Panc1 (cell line): ENCODE measurements at regions not wholly inside any gene's neighbourhood (a gene's known extent, or its start where the extent isn't known, plus 50 kb on each side); places are given as distances from the start of the nearest gene placed in this dataset.

Experiments
- ATAC-seq: fragments of 200-7000 bp; cut with Tn5 transposase; 2 replicates; pipeline ENCODE4 v1.9.1; 2020; ENCODE audit warnings: mild to moderate bottlenecking, moderate library complexity
- BruUV-seq: library from RNA; stranded (reverse); fragments of 400-500 nt; replicated peaks from 2 replicates; lab custom pipeline; 2021; lab: Mats Ljungman, UMichigan
- CTCF ChIA-PET: fragments of 300-600 bp; sonication (Branson Sonifier 250); formaldehyde crosslinking; loops from one replicate; lab custom pipeline; 2022; ENCODE audit warnings: antibody characterized with exemption; lab: Charles Lee
- POLR2A ChIA-PET: fragments of 300-600 bp; sonication (Branson Sonifier 250); formaldehyde crosslinking; loops from one replicate; lab custom pipeline; 2022; ENCODE audit warnings: antibody characterized with exemption; lab: Charles Lee
- DNase-seq: peaks from one replicate; pipeline ENCODE4 v3.0.0-alpha.2; 2010; ENCODE audit warnings: low read depth, low spot score
- H3K27ac ChIP-seq: 2 replicates; pipeline ENCODE4 v1.5.1; 2011; ENCODE audit warnings: mild to moderate bottlenecking, low read length, inconsistent platforms
- H3K27me3 ChIP-seq: fragments of 200-500 bp; sonication (Bioruptor generic); 2 replicates; pipeline ENCODE4 v1.6.0; 2014; ENCODE audit warnings: low read length, inconsistent platforms; ENCODE audit not compliant: control insufficient read depth, insufficient read depth
- H3K36me3 ChIP-seq: fragments of 200-500 bp; sonication (Bioruptor generic); 2 replicates; pipeline ENCODE4 v1.5.1; 2014; ENCODE audit warnings: inconsistent platforms, mild to moderate bottlenecking, low read length, moderate library complexity; ENCODE audit not compliant: control insufficient read depth, insufficient read depth
- H3K4me1 ChIP-seq: 2 replicates; pipeline ENCODE4 v1.5.1; 2011; ENCODE audit warnings: inconsistent platforms, mild to moderate bottlenecking, low read length, moderate library complexity; ENCODE audit not compliant: control insufficient read depth, insufficient read depth
- H3K4me3 ChIP-seq, 2 experiments: 2 replicates each; pipeline ENCODE4 v1.5.1; 2011 to 2012; ENCODE audit warnings: low read depth in 2 of 2, low read length in 2 of 2, mild to moderate bottlenecking in 2 of 2, inconsistent platforms in 1 of 2, moderate library complexity in 1 of 2
- H3K9me3 ChIP-seq: fragments of 200-500 bp; sonication (Bioruptor generic); 2 replicates; pipeline ENCODE4 v1.5.1; 2014; ENCODE audit warnings: low read depth, mild to moderate bottlenecking, inconsistent platforms, low read length, moderate library complexity; ENCODE audit not compliant: control insufficient read depth, insufficient read depth
- CTCF ChIP-seq: fragments of 450-650 bp; IDR thresholded peaks from 2 replicates; pipeline ENCODE4 v1.5.1; 2017; ENCODE audit warnings: mild to moderate bottlenecking
- POLR2AphosphoS5 ChIP-seq: IDR thresholded peaks from 2 replicates; pipeline ENCODE4 v1.6.1; 2012; ENCODE audit warnings: mild to moderate bottlenecking, low read depth, low read length, moderate library complexity
- REST ChIP-seq, 2 experiments: IDR thresholded peaks; 2 replicates each; pipeline ENCODE4 v1.6.1; 2011 to 2012; ENCODE audit warnings: low read depth in 2 of 2, control low read depth in 1 of 2, low read length in 1 of 2, mild to moderate bottlenecking in 1 of 2, moderate library complexity in 1 of 2; ENCODE audit not compliant: insufficient read depth in 1 of 2
- SIN3A ChIP-seq: IDR thresholded peaks from 2 replicates; pipeline ENCODE4 v1.6.1; 2012; ENCODE audit warnings: low read depth, mild to moderate bottlenecking, low read length, moderate library complexity, borderline replicate concordance; ENCODE audit not compliant: insufficient read depth
- TCF7L2 ChIP-seq: IDR thresholded peaks from 2 replicates; pipeline ENCODE4 v1.6.1; 2011; ENCODE audit warnings: mild to moderate bottlenecking, low read depth, low read length, inconsistent platforms
- in situ Hi-C: cut with HindIII; loops from 2 replicates; pipeline ENCODE4 v1.10.0; 2016; ENCODE audit warnings: low sequenced_read_pairs, low pct_unique_long_range_greater_than_20kb
- intact Hi-C: fragments of 100-400 bp; cut with micrococcal nuclease; formaldehyde crosslinking; loops from one replicate; pipeline ENCODE4 v1.10.0; 2022; ENCODE audit not compliant: unreplicated experiment

GRCh38 chr3:140768941-140769340, 91.1 kb downstream of the TRIM42 start:
- no peaks in the 10 kb centered on the region for H3K9me3 ChIP-seq
- intact Hi-C loops (no loop called here), in situ Hi-C loops (no loop called here)
- H3K4me1 ChIP-seq, result no peaks in the 10 kb centered on the region
- ChIA-PET CTCF (no interaction called here), POLR2A (no interaction called here)
- no TSS peak for BruUV-seq
- H3K27ac ChIP-seq, result no peak overlapping the region
- H3K36me3 ChIP-seq, result no peaks in the 10 kb centered on the region
- DNase-seq (no peak), ATAC-seq (no peak)
- H3K4me3 ChIP-seq, result no peak overlapping the region
- 0 out of 2 replicates have a peak, but pooled peaks cover 2% of the 10 kb centered on the region for H3K27me3 ChIP-seq
- TF ChIP-seq TCF7L2 (no peak), CTCF (no peak), SIN3A (no peak), REST (IDR thresholded peaks at IDR 0.05; ENCODE audit: insufficient read depth in 1 of 2, low read depth in 2 of 2, low read length in 1 of 2) (no peak), POLR2AphosphoS5 (no peak)

- ChIA-PET POLR2A (no interaction called here), CTCF (no interaction called here)
- no peak for TF ChIP-seq SIN3A
- TF ChIP-seq POLR2AphosphoS5, result no peak
- TF ChIP-seq TCF7L2, result no peak
- no peak for TF ChIP-seq CTCF
- TF ChIP-seq REST (IDR thresholded peaks at IDR 0.05; ENCODE audit: insufficient read depth in 1 of 2, low read depth in 2 of 2, low read length in 1 of 2), result no peak
- Histone ChIP-seq H3K4me3 (no peak overlapping the region), H3K36me3 (no peaks in the 10 kb centered on the region), H3K9me3 (no peaks in the 10 kb centered on the region), H3K27me3 (0 out of 2 replicates have a peak, but pooled peaks cover 2% of the 10 kb centered on the region), H3K27ac (no peak overlapping the region), H3K4me1 (no peaks in the 10 kb centered on the region)
- intact Hi-C loops, result no loop called here
- no TSS peak for BruUV-seq
- ATAC-seq (no peak), DNase-seq (no peak)
- in situ Hi-C loops, result no loop called here
Observed at GRCh38 chr3:140769951-140770350, 92.1 kb downstream of the TRIM42 start.
